ENCODE measurements at regions not wholly inside any gene's neighbourhood (a gene's known extent, or its start where the extent isn't known, plus 50 kb on each side); places are given as distances from the start of the nearest gene placed in this dataset.

- no peak for TF ChIP-seq CTCF (IDR thresholded peaks at IDR 0.05; ENCODE audit: poor library complexity)
- TF ChIP-seq EZH2 (IDR thresholded peaks at IDR 0.05; ENCODE audit: borderline replicate concordance): no peak
- no peak for TF ChIP-seq EZH2phosphoT487 (IDR thresholded peaks at IDR 0.05; ENCODE audit: low read depth, severe bottlenecking, unreplicated experiment)
Measured at GRCh38 chr10:105714728-105715127, 1073.6 kb downstream of the SORCS3 start.
